GM12875 (cell line): ENCODE measurements at regions not wholly inside any gene's neighbourhood (a gene's known extent, or its start where the extent isn't known, plus 50 kb on each side); places are given as distances from the start of the nearest gene placed in this dataset.

Experiments used
- H3K4me3 ChIP-seq: one replicate; pipeline ENCODE4 v1.5.1; 2011; ENCODE audit warnings: low read depth, low read length, control low read depth
- CTCF ChIP-seq: IDR thresholded peaks from 2 replicates; pipeline ENCODE4 v1.5.1; 2011; ENCODE audit warnings: low read depth, mild to moderate bottlenecking, control low read depth, inconsistent platforms, low read length, moderate library complexity, borderline replicate concordance; ENCODE audit not compliant: insufficient read depth

- H3K4me3 ChIP-seq = no peak overlapping the region
- TF ChIP-seq CTCF = no peak
These were observed 338.3 kb upstream of the NT5C1B start for GRCh38 chr2:18927525-18928232.

- no peak for TF ChIP-seq CTCF
- no peak overlapping the region for H3K4me3 ChIP-seq
These were observed 337.5 kb upstream of the NT5C1B start for GRCh38 chr2:18926631-18927524.

DNA sequence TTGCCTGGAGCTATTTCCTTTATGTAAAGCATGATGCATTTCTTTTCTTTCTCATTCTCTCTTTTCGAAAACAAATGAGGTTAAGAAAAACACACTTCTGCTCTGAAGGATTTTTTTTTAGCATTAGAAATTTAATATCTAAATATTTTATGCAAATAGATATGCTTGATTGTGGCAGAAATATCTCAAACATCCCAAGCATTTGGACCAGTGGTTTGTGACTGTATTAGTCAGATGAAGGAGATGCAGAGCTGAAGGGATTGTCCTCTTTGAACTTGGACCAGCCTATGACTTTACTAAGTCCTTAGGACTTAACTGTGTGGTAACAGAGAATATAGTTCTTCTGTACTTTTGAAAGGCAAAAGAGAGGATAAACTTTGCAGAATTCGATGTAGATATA, 335.9 kb upstream of the NT5C1B start:
- no peak for TF ChIP-seq CTCF
- no peak overlapping the region for H3K4me3 ChIP-seq

- no peak for TF ChIP-seq CTCF
- H3K4me3 ChIP-seq = no peak overlapping the region
These were observed 335.5 kb upstream of the NT5C1B start for GRCh38 chr2:18924886-18925285.

- no peak overlapping the region for H3K4me3 ChIP-seq
- no peak for TF ChIP-seq CTCF
These were observed 335.0 kb upstream of the NT5C1B start for GRCh38 chr2:18924386-18924785.

DNA sequence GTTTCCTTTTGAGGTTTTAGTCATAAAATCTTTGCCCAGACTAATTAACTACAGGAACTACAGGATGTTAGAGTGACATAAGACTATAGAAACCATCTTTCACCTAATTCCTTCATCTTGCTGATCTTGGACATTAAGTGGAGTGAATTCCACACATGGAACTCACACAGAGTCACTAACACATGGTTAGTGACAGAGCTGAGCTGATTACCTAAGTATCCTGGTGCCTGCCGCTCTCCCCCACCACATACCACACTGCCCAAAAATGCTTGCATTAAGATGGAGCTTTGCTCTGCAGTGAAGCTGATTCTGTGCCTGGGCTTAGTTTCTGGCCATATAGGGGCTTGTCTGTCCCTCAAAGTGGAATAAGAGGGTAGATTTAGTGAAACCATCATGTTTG, 332.9 kb upstream of the NT5C1B start:
- TF ChIP-seq CTCF = no peak
- H3K4me3 ChIP-seq = no peak overlapping the region

DNA sequence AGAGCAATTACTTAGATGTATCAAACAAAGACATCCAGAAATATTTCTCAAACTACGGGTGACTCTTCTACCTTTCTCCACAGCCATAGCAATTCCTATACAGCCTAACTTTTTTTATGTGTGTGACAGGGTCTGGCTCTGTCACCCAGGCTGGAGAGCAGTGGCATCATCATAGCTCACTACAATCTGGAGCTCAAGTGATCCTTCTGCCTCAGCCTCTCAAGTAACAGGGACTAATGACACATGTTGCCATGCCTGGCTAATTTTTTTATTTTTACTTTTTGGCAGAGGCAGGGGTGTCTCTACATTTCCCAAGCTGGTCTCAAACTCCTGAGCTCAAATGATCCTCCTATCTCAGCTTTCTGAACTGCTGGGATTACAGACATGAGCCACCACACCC, 328.9 kb upstream of the NT5C1B start:
- no peak for TF ChIP-seq CTCF

More for the DNA sequence above, 328.9 kb upstream of the NT5C1B start:
- no peak overlapping the region for H3K4me3 ChIP-seq
